H1 (cell line): ENCODE measurements at regions not wholly inside any gene's neighbourhood (a gene's known extent, or its start where the extent isn't known, plus 50 kb on each side); places are given as distances from the start of the nearest gene placed in this dataset.

ENCODE experiments used
- CTCF ChIA-PET: fragments of 300-600 bp; sonication (Branson Sonifier 250); formaldehyde crosslinking; loops from one replicate; lab custom pipeline; 2021; ENCODE audit not compliant: partially characterized antibody; lab: Charles Lee
- POLR2A ChIA-PET: fragments of 300-600 bp; sonication (Branson Sonifier 250); formaldehyde crosslinking; loops from one replicate; lab custom pipeline; 2021; ENCODE audit warnings: inconsistent platforms; ENCODE audit not compliant: partially characterized antibody; lab: Charles Lee
- DNase-seq, 2 experiments: peaks; one replicate each; pipeline versions ENCODE4 v3.0.0 to v3.0.0-alpha.2; 2010 to 2022; ENCODE audit warnings: low spot score in 2 of 2, low read depth in 1 of 2, mixed read lengths in 1 of 2
- FAIRE-seq: peaks from 2 replicates; lab custom pipeline; 2011; peaks lifted over from hg19 to GRCh38; lab: Jason Lieb, UNC
- H2AFZ ChIP-seq: 2 replicates; pipeline ENCODE4 v1.8.1; 2012; ENCODE audit warnings: low read length, inconsistent platforms
- H2AK5ac ChIP-seq: 2 replicates; pipeline ENCODE4 v1.6.1; 2013; ENCODE audit warnings: low read depth, low read length
- H2BK120ac ChIP-seq: replicated peaks from 2 replicates; pipeline ENCODE3; 2013; ENCODE audit warnings: low read depth, low read length, inconsistent platforms
- H2BK12ac ChIP-seq: 2 replicates; pipeline ENCODE4 v1.6.1; 2013; ENCODE audit warnings: low read depth, low read length
- H2BK15ac ChIP-seq: 2 replicates; pipeline ENCODE4 v1.6.1; 2013; ENCODE audit warnings: low read length
- H2BK20ac ChIP-seq: 2 replicates; pipeline ENCODE4 v1.6.1; 2013; ENCODE audit warnings: low read length
- H2BK5ac ChIP-seq: 2 replicates; pipeline ENCODE4 v1.6.1; 2013; ENCODE audit warnings: low read depth, low read length
- H3K14ac ChIP-seq: 2 replicates; pipeline ENCODE4 v1.6.1; 2013; ENCODE audit warnings: inconsistent platforms; ENCODE audit not compliant: insufficient read length
- H3K18ac ChIP-seq: 2 replicates; pipeline ENCODE4 v1.6.1; 2013; ENCODE audit warnings: low read length; ENCODE audit errors: extremely low read depth
- H3K23ac ChIP-seq: 2 replicates; pipeline ENCODE4 v1.6.1; 2013; ENCODE audit warnings: inconsistent platforms; ENCODE audit not compliant: insufficient read length
- H3K23me2 ChIP-seq: 2 replicates; pipeline ENCODE4 v1.6.1; 2013; ENCODE audit warnings: low read depth, low read length
- H3K27ac ChIP-seq: 2 replicates; pipeline ENCODE4 v1.6.1; 2011; ENCODE audit warnings: low read depth, low read length, inconsistent platforms
- H3K27me3 ChIP-seq, 4 experiments: replicated peaks in 1 of 4; 1 replicate in 1 of 4; 2 replicates in 3 of 4; pipeline versions ENCODE4 v1.6.1 to v1.8.1; 2011 to 2013; ENCODE audit warnings: low read length in 3 of 4, mild to moderate bottlenecking in 3 of 4, inconsistent platforms in 2 of 4, mixed read lengths in 2 of 4, moderate library complexity in 1 of 4; ENCODE audit not compliant: control insufficient read depth in 3 of 4, insufficient read depth in 3 of 4; ENCODE audit errors: extremely low read depth in 1 of 4
- H3K36me3 ChIP-seq, 4 experiments: 2 replicates each; pipeline versions ENCODE4 v1.6.1 to v1.8.1; 2011 to 2013; ENCODE audit warnings: mild to moderate bottlenecking in 4 of 4, low read length in 3 of 4, moderate library complexity in 2 of 4, control low read depth in 1 of 4, inconsistent platforms in 1 of 4; ENCODE audit not compliant: insufficient read depth in 4 of 4, control insufficient read depth in 2 of 4
- H3K4ac ChIP-seq: replicated peaks from 2 replicates; pipeline ENCODE3; 2013; ENCODE audit warnings: low read length, low read depth, mixed read lengths, inconsistent platforms; ENCODE audit not compliant: insufficient read length
- H3K4me1 ChIP-seq, 4 experiments: replicated peaks in 1 of 4; 1 replicate in 1 of 4; 2 replicates in 3 of 4; pipeline versions ENCODE4 v1.6.1 to v1.8.1; 2011 to 2013; ENCODE audit warnings: low read length in 3 of 4, inconsistent platforms in 2 of 4, mixed read lengths in 1 of 4; ENCODE audit not compliant: insufficient read depth in 4 of 4, control insufficient read depth in 3 of 4
- H3K4me2 ChIP-seq, 2 experiments: 2 replicates each; pipeline versions ENCODE4 v1.6.1 to v1.8.1; 2011 to 2013; ENCODE audit warnings: low read depth in 2 of 2, low read length in 2 of 2, control low read depth in 1 of 2, inconsistent platforms in 1 of 2, mild to moderate bottlenecking in 1 of 2; ENCODE audit not compliant: insufficient read depth in 1 of 2
- H3K4me3 ChIP-seq, 4 experiments: fragments of 200-600, 300-600 bp in 1 of 4; sonication (generic), shearing (Covaris generic), sonication (Bioruptor Twin) in 1 of 4; 2 replicates each; pipeline versions ENCODE4 v1.5.1 to v1.8.1; 2011 to 2016; ENCODE audit warnings: low read length in 4 of 4, low read depth in 3 of 4, control low read depth in 2 of 4, inconsistent platforms in 2 of 4, mild to moderate bottlenecking in 2 of 4, mixed read lengths in 1 of 4, moderate library complexity in 1 of 4; ENCODE audit not compliant: insufficient read depth in 2 of 4; ENCODE audit errors: extremely low read depth in 1 of 4
- H3K56ac ChIP-seq: replicated peaks from 2 replicates; pipeline ENCODE3; 2013; ENCODE audit warnings: low read depth, mild to moderate bottlenecking, mixed read lengths, low read length, inconsistent platforms; ENCODE audit not compliant: insufficient read length
- H3K79me1 ChIP-seq: 2 replicates; pipeline ENCODE4 v1.6.1; 2013; ENCODE audit warnings: low read depth, low read length, control low read depth
- H3K79me2 ChIP-seq, 2 experiments: 2 replicates each; pipeline versions ENCODE4 v1.6.1 to v1.8.1; 2012 to 2013; ENCODE audit warnings: low read length in 2 of 2, mild to moderate bottlenecking in 2 of 2, inconsistent platforms in 1 of 2; ENCODE audit not compliant: insufficient read depth in 2 of 2, control insufficient read depth in 1 of 2
- H3K9ac ChIP-seq, 4 experiments: replicated peaks in 1 of 4; 1 replicate in 1 of 4; 2 replicates in 3 of 4; pipeline versions ENCODE4 v1.6.1 to v1.8.1; 2011 to 2013; ENCODE audit warnings: low read depth in 3 of 4, low read length in 3 of 4, control low read depth in 2 of 4, mild to moderate bottlenecking in 2 of 4, moderate library complexity in 2 of 4, inconsistent platforms in 1 of 4; ENCODE audit errors: extremely low read depth in 1 of 4
- H3K9me3 ChIP-seq, 2 experiments: 2 replicates each; pipeline versions ENCODE4 v1.6.1 to v1.8.1; 2012 to 2013; ENCODE audit warnings: mild to moderate bottlenecking in 2 of 2, moderate library complexity in 2 of 2, control low read depth in 1 of 2, inconsistent platforms in 1 of 2, low read depth in 1 of 2, low read length in 1 of 2, mixed read lengths in 1 of 2; ENCODE audit not compliant: insufficient read depth in 2 of 2
- H4K20me1 ChIP-seq, 2 experiments: replicated peaks in 1 of 2; 2 replicates each; pipeline versions ENCODE3 to v1.8.1; 2011 to 2013; ENCODE audit warnings: inconsistent platforms in 2 of 2, low read length in 2 of 2, mild to moderate bottlenecking in 1 of 2; ENCODE audit not compliant: insufficient read depth in 2 of 2, control insufficient read depth in 1 of 2
- H4K5ac ChIP-seq: 2 replicates; pipeline ENCODE4 v1.6.1; 2013; ENCODE audit warnings: low read length, low read depth, mixed read lengths, inconsistent platforms; ENCODE audit not compliant: insufficient read length
- H4K8ac ChIP-seq: 2 replicates; pipeline ENCODE4 v1.8.0; 2013; ENCODE audit warnings: mild to moderate bottlenecking, moderate library complexity, low read length, inconsistent platforms; ENCODE audit not compliant: insufficient read depth; ENCODE audit errors: extremely low read depth
- H4K91ac ChIP-seq: replicated peaks from 2 replicates; pipeline ENCODE3; 2013; ENCODE audit warnings: low read length, mixed read lengths, inconsistent platforms; ENCODE audit not compliant: insufficient read length
- JUND ChIP-seq: IDR thresholded peaks from 2 replicates; pipeline ENCODE4 v1.6.1; 2011; ENCODE audit warnings: mild to moderate bottlenecking, improper control_type of control experiment, low read length
- KDM4A ChIP-seq: IDR thresholded peaks from one replicate; pipeline ENCODE4 v1.7.1; 2012; ENCODE audit warnings: low read depth, mild to moderate bottlenecking, moderate library complexity, low read length, inconsistent platforms; ENCODE audit not compliant: severe bottlenecking
- NRF1 ChIP-seq: IDR thresholded peaks from 2 replicates; pipeline ENCODE4 v1.6.1; 2011; ENCODE audit warnings: mild to moderate bottlenecking, low read depth, low read length, improper control_type of control experiment
- WGBS, 2 experiments: shearing (Covaris generic) in 1 of 2; methylation state at CpG; one replicate each; pipeline versions ENCODE4 v1.1.6 to v1.1.7; 2013 to 2015; ENCODE audit warnings: low lambda C conversion rate in 2 of 2, mixed read lengths in 2 of 2, inconsistent platforms in 1 of 2, low coverage in 1 of 2, missing lambda C conversion rate in 1 of 2; ENCODE audit not compliant: insufficient replicate concordance in 2 of 2, insufficient coverage in 1 of 2, insufficient read length in 1 of 2; ENCODE audit errors: extremely low coverage in 1 of 2, missing lambda C conversion rate in 1 of 2; 5-methylcytosine and 5-hydroxymethylcytosine counted together

GRCh38 chr13:40094056-40094455 lies 438.6 kb downstream of the COG6 start:
- H3K14ac ChIP-seq, result no peak overlapping the region
- H2BK120ac ChIP-seq, result no peak overlapping the region
- H3K79me2 ChIP-seq, result no peaks in the 10 kb centered on the region
- no peak overlapping the region for H3K4ac ChIP-seq
- no peak overlapping the region for H4K91ac ChIP-seq
- ChIA-PET POLR2A (interaction anchor here (1.1 kb wide), 1 partner anchor 8 kb away, joined by 5 read pairs; no protein-coding TSS in a partner anchor), CTCF (interaction anchor here (0.9 to 1.3 kb wide), 4 partner anchors 13 to 277 kb away, joined by 3 to 4 read pairs (median 3); no protein-coding TSS in a partner anchor)
- no peaks in the 10 kb centered on the region for H3K36me3 ChIP-seq
- no peak overlapping the region for H3K23ac ChIP-seq
- H3K4me3 ChIP-seq, result no peak overlapping the region
- no peak overlapping the region for H3K56ac ChIP-seq
- H4K8ac ChIP-seq, result no peak overlapping the region
- H3K27me3 ChIP-seq, result no peaks in the 10 kb centered on the region
- no peak overlapping the region for H2BK20ac ChIP-seq
- H2BK15ac ChIP-seq, result no peak overlapping the region
- no peaks in the 10 kb centered on the region for H4K20me1 ChIP-seq
- no peak overlapping the region for H3K4me2 ChIP-seq
- H2BK5ac ChIP-seq, result no peak overlapping the region
- no peak overlapping the region for H2AFZ ChIP-seq
- no peak overlapping the region for H4K5ac ChIP-seq
- no peak overlapping the region for H2AK5ac ChIP-seq
- no peak for FAIRE-seq
- H3K79me1 ChIP-seq, result no peaks in the 10 kb centered on the region
- 94% methylated on average over 4 of the region's 4 CpGs; no CpG with 5 or more reads in 1 of the 2 experiments for WGBS, 2 experiments
- H3K4me1 ChIP-seq, result peaks cover 3 to 6% (median 4%) of the 10 kb centered on the region in 4 experiments; a peak in 3 of 7 replicates
- H3K18ac ChIP-seq, result no peak overlapping the region
- no peak overlapping the region for H2BK12ac ChIP-seq
- H3K9me3 ChIP-seq, result peaks cover under 1 to 3% of the 10 kb centered on the region in 2 experiments; a peak in 1 of 4 replicates
- H3K9ac ChIP-seq, result no peak overlapping the region
- H3K23me2 ChIP-seq, result peaks cover 2% of the 10 kb centered on the region; the same call in 1 of the 2 replicates
- no peak for DNase-seq
- no peak for TF ChIP-seq NRF1
- TF ChIP-seq JUND, result no peak
- no peak for TF ChIP-seq KDM4A
- H3K27ac ChIP-seq, result no peak overlapping the region
